ENCODE measurements at regions not wholly inside any gene's neighbourhood (a gene's known extent, or its start where the extent isn't known, plus 50 kb on each side); places are given as distances from the start of the nearest gene placed in this dataset.
A peak's percentile ranks its signal among the peaks of the same experiment; 100 is the strongest.

DNA sequence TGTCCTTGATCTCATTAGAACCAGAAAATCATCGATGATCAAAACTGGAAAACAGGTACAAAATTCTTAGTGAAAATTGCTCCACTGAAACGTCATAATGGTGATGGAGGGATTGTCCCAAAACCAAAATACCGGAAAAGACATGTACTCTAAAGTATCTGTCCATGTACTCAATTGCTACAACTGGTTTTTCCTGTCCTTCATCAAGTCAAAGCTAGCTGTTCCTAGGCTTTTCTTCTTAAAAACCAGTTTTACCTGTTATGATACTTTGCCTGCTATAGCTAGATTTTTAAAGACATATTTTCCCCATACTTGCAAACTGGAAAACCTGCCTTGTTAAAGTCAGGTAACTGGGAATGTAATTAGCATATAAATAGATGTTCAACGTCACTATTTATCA lies 50.5 kb upstream of the LRRC1 start:
- DNase-seq, result no peak

DNA sequence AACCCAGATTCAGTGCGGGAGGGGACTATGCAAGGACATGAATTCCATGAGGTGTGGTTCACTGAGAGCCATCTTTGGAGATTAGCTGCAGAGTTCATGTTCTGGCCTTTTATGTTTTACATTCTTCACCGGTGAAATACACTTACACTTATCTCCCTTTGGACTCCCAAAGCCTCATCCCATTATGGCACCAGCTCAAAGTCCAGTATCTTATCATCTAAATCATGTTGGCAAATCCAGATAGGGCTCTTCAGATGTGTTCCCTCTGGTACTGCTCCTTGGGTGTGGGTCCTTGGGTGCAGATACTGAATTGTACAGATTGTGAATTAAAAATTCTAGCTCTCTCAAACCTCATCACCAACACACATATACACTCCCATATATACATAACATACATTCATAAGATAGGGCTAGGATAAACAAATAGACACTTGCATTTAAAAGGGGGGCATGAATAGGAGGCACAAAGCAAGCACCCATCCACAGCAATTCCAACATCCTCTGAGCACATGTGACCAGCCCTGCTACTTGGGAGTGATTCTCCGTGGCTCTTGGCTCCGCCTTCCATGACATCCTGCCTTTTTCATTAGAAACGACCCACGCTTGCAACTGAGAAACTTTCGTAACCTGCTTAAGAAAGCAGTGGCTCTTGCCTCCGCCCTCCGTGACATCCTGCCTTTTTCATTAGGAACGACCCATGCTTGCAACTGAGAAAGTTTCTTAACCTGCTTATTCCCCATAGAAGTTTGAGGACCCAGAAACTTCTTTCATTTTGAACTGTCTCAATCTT lies 53.6 kb upstream of the LRRC1 start:
- DNase-seq, result peak; percentile 95 to 96

DNA sequence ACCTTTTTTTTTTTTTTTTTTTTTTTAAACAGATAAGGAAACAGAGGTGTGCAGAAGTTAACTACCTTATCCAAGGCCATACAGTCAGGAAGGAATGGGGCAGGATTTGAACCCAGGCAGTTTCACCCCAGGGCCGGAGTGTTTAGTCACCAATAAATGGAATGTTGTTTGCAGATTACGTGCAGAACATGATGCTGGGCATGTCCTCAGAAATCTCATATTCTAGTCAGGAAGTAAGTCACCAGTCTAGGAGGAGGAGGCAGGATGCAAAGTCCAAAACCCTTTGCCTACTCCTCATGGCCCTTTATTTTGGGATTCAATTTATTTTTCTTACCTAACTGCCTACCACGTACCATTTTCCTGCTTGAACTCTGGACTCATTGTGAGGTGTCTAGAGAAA lies 57.1 kb upstream of the LRRC1 start:
- DNase-seq, result no peak

DNA sequence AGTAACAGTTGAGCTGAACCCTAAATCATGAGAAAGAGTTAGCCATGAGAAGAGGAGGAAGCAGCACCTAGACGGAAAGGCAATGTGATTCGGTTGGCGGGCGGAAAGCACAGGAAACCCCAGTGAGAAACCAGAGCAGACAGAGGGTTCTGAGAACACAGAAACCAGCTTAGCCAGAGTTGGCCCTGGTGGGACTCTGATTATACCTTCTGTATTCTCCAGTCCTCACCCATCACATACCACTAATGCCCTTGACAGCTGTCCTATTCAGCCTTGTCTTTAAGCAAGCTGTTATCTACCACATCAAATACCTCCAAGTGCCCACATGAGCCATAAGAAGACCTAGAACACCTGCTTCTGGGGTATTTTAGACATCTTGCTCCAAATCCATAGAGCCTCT lies 58.9 kb upstream of the LRRC1 start:
- no peak for DNase-seq

DNA sequence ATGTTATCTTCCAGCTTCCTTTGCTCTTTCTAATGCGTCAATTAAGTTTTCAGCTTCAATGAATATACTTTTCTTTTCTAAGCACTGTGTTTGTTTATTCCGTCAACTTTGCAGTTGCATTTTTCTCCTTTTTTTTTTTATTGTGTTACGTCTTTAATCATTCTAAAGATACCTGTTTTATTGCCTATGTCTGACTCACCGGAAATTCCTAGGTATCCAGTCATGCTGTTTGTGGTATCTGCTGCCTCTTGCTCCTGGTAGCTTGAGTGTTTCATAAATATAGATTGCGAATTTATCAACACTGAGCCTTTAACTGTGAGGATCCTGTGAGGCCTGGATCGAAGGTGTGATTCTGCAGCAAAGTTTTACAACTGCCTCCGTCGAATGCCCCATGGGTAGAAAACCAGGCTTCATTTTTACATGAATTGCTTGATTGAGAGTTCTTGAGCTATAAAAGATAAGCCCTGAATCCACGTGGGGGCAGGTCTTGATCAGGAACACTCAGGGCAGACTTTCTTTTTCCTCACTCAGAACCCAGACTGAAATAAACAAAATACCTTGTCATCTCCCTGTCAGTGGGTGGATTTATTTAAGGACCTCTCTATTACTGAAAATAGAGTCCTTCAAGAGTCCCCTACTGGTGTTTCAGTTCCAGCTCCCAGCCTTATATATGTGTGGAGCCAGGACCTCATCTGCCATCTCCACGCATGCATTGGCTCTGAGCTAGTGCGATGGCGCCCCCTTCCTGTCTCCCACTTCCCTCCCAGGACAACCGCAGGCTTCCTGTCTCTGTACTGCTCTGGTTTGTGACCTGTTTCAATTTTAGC lies 60.1 kb upstream of the LRRC1 start:
- DNase-seq, result peak in 1 of 2 donors; percentile 22

DNA sequence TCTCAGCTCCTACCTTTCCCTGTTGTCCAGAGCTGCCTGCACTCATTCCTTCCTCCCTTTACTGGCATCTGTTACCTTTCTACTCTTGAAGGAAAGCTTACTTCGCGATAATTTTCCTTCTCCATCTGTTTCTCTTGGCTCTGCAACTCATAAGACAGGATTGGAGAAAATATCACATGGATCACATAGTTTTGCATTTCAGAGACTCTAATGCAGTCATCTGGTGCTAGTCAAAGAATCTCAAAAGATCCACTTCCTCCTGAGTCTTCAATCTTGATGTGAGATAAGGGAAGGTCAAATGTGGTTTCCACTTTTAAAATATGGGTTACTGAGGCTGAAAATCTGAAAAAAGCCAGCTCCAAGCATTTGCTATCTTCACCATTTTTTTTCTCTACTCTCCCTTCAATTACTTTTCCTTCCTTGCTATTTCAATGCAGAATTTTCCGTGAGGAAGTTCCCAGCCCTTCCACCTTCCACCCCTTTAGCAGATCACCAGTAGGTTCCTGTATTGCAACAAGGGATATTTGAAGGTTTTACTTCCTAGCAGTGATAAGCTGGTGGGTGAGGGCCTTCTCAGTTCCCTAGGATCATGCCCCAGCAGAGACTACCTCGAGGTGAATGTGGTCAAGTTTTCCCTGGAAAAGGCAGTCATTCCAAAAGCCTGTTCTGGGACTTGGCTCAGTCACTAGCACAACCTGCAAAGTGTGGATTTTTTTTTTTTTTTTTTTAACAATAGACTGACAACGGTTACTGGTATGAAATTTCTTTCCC lies 62.8 kb upstream of the LRRC1 start:
- DNase-seq, result peak in 1 of 2 donors; percentile 24

DNA sequence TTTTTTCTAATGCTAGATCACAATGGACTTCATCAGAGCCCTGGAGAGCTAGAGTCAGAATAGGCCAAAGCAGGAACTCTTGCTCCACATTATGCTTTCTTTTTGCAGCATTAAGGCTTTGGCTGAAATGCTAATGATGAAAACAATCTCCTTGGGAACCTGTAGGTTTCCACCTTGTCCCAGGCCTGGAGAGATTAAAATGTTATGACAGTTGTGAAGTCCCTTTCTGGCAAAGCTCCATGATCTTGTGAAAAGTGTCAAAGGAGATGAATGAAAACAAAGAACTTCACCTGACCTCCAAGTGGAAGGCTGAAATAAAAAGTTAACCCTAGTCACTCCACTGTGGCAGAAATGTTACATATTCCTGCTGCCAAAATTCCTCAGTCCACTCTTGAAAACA lies 64.0 kb upstream of the LRRC1 start:
- no peak for DNase-seq

DNA sequence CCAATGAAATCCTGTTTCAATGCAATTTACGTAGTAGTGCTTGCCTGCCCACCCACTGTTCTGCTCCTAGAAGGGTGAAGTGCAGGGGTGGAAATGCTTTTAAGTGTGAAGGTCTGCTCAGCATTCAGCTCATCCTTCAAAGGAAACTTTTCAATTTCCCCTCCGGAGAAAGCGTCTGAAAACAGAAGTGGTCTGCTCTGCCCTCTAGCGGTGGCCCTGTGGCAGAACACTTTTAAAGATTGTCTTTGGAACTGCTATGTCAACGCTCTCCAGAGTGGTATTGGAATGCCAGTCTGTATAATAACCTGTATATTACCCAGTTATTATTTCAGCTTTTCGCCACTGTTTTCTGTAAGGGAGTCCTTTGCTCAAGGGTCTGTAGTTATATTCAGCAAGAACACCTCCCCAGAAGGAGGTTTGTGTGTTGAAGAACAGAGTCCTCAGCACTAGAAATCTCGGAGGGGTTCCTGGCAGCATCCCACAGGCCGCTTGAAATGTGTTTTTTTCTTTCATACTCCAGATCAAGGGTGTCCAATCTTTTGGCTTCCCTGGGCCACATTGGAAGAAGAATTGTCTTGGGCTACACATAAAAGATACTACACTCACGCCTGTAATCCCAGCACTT lies 63.1 kb upstream of the KLHL31 start:
- peak; percentile 42 to 47 for DNase-seq

DNA sequence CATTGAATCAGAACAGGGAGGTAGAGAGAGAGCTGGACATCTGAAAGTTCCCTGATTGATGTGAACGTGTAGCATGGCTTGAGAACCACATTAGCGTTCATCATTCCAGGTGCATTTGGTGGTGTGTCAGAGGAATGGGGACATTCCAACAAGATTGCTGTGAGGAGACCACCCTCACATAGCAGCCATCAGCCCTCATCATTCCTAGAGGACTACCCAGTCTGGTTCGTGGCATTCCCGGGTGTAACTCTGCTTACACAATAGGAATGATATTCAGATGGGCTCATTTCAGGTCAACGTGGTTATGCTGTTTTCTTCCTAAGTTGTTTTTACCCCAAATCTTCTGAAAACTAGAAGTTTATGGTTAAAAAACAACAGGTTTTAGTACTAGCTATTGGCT lies 62.2 kb upstream of the KLHL31 start:
- no peak for DNase-seq

DNA sequence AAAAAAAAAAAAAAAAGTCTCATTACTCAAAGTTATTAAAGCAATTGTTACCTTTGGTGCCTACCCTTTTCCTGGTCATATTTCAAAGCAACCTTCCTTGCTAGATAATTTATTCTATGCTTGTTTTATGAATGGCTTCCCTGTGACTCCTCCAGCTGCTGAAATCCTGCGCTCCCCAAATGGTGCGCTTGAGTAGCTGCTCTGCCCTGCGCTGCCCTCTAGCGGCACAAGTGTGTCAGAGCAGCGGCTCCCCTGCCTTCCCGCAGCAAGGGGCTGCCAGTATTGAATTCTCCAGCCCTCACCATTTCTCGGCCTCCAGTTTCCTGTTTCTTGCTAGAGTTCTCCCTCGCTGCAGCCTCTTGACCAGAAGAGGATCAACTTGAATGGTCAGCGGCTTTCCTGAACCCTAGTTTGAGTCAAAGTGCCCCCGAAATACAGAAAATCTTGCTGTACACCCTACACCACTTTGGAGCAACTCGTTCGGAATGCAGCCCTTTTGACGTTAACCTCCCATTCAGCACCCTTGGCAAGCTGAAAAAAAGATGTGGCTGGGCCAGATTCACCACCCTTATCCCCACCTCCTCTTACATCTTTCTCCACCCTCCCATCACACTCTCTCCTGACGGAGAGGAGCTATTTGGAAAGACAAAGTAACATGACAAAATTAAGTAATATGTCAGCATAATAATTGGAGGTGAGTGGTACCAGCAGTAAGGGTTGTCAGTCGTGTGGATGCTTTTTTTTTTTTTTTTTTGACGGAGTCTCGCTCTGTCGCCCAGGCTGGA lies 60.4 kb upstream of the KLHL31 start:
- peak; percentile 75 to 78 for DNase-seq

DNA sequence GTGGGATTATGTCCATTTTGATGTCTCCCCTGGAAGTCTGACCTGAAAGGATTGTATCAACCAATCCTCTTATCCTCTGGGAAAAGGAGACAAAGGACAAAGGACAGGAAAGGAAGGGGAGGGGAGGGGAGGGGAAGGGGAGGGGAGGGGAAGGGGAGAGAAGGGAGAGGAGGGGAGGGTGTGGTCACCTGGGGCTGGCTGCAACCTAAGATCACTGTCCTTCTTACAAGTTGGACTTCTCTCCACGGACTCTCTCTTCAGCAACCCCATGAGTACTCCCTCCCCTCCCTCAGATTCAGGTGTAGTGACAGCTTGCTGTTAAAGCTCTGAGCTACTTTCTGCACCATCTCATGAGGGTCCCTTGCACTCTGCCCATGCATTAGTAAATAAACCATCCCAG lies 58.9 kb upstream of the KLHL31 start:
- no peak for DNase-seq

DNA sequence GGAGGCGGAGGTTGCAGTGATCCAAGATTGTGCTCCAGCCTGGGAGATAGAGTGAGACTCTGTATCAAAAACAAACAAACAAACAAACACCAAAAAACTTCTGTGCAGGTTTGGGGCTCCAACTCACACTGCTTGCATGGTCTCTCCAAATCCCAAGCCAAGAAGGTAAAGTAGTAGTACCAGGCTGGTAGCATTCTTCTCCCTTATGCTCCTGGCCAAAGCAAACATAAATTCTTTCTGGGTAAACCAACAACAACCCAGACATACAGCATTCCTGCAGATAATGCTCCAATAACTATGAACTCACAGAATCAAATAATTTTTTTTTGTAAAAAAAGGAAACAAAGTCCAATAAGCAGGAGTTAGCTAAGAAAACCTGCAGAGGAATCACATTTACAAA lies 57.8 kb upstream of the KLHL31 start:
- DNase-seq, result no peak

DNA sequence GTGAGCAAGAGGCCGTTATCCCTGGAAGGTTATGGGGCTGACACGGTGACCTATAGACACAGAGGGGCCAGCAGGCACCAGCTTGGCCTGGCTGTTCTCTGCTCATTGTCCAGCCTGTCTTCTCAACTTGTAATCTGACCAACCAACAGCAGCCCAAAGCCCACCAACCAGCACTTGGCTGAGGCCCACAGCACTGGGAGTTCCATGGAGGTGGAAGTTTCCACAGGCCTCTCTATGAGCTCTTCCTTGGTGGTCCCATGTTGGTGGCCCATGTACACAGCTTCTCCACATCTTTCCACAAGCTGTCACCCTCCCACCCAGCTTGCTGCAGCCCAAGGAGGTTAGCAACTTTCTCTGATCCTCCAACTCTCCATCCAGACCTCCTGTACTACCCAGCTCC lies 56.2 kb upstream of the KLHL31 start:
- no peak for DNase-seq

DNA sequence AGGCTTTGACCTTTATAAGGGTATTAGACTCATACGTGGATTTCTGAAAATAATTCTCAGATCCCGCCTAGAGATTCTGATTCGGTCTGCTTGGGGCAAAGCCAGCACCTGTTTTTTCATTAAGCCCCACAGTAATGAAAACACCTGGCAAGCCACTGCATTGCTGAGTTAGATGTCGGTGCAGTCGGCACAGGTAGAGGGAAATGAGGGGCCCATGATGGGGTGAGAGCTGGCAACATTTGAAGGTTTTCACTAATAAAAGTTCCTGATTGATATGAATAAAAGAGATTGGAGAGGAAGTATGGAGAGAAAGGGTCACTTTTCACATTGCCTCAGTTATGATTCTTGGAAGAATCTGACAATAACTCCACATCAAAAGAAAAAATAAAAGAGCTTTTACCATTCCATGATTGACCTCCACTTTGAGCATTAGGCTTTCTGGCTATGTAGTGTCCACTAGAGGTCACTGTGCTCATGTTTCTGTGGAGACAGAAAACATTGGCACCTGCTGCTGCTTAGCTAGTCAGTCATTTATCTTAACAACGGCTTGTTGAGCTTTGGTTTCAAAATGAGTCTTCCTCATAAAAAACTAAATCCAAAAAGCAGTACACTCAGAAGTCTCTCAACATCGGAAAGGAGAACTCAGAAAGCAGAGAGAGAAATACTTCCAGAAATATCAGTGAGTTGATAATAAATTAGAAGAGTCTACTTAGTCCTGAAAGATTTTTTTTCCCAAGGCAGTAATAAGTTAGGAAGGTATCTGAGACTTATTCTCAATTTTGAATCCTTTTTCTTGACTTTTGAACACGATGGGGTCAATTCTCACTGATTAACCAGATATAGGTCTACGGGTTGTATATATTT lies 53.3 kb upstream of the KLHL31 start:
- DNase-seq, result peak; percentile 56 to 60

DNA sequence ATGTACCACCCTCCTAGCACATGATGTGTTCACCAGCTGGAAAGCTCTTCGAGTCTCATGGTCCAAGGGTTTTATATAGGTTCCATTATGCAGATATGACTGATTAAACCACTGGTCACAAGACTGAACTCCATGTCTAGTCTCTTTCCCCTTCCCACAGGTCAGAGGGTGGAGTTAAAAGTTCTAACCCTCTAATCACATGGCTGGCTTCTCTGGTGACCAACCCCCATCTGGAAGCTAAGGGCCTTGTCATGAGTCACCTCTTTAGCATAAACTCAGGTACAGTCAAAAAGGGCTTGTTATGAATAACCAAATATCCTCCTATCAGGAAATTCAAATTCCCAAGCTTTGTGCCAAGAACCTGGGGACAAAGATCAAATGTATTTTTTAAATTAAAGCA lies 52.0 kb upstream of the KLHL31 start:
- no peak for DNase-seq

DNA sequence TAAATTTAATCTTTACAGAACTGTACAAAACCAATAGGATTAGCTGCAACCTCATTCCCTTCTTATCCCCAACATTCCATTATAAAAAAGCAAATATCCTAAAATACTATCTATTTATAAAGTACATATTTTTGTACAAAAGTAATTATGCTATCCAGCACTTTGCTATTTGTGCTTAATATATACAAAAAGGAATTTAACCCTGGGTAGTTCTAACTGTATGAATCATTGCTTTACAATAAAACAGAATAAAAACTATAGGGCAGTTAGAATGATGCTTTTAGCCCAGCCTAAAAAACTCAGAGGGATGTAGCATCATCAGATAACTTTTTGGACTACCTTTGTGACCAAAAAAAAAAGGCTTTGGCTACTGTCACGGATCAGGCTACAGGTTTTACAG lies 49.9 kb upstream of the KLHL31 start:
- DNase-seq, result no peak

Data from inflammatory macrophage (primary cell).